ENCODE measurements at regions not wholly inside any gene's neighbourhood (a gene's known extent, or its start where the extent isn't known, plus 50 kb on each side); places are given as distances from the start of the nearest gene placed in this dataset.
"Not testable (repeated sequence)": the region's sequence is repeated elsewhere in the genome, so short reads cannot be mapped to it uniquely, and the experiment has no call there.

DNA sequence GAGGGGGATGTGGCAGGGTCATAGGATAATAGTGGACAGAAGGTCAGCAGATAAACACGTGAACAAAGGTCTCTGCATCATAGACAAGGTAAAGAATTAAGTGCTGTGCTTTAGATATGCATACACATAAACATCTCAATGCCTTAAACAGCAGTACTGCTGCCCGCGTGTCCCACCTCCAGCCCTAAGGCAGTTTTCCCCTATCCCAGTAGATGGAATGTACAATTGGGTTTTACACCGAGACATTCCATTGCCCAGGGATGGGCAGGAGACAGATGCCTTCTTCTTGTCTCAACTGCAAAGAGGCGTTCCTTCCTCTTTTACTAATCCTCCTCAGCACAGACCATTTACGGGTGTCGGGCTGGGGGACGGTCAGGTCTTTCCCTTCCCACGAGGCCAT, 81.7 kb upstream of the BTG3 start:
- H2BK5ac ChIP-seq (ENCODE audit: low read depth, low read length); H3K4me1 ChIP-seq (replicated peaks in 1 of 4; ENCODE audit: control insufficient read depth in 3 of 4, insufficient read depth in 4 of 4, low read length in 3 of 4); H3K4me2 ChIP-seq (ENCODE audit: insufficient read depth in 1 of 2, low read depth in 2 of 2, low read length in 2 of 2); POLR2A ChIA-PET (ENCODE audit: partially characterized antibody); H3K56ac ChIP-seq (replicated peaks; ENCODE audit: insufficient read length, low read depth, low read length); FAIRE-seq; H3K9ac ChIP-seq (replicated peaks in 1 of 4; ENCODE audit: extremely low read depth in 1 of 4, low read depth in 3 of 4, low read length in 3 of 4); H4K20me1 ChIP-seq (replicated peaks in 1 of 2; ENCODE audit: control insufficient read depth in 1 of 2, insufficient read depth in 2 of 2, low read length in 2 of 2); H3K27me3 ChIP-seq (replicated peaks in 1 of 4; ENCODE audit: control insufficient read depth in 3 of 4, extremely low read depth in 1 of 4, insufficient read depth in 3 of 4, low read length in 3 of 4); H2BK12ac ChIP-seq (ENCODE audit: low read depth, low read length); H2BK120ac ChIP-seq (replicated peaks; ENCODE audit: low read depth, low read length); H3K27ac ChIP-seq (ENCODE audit: low read depth, low read length); H3K14ac ChIP-seq (ENCODE audit: insufficient read length); H2AK5ac ChIP-seq (ENCODE audit: low read depth, low read length); H3K9me3 ChIP-seq (ENCODE audit: insufficient read depth in 2 of 2, low read depth in 1 of 2, low read length in 1 of 2); H3K36me3 ChIP-seq (ENCODE audit: control insufficient read depth in 2 of 4, insufficient read depth in 4 of 4, low read length in 3 of 4); H3K79me2 ChIP-seq (ENCODE audit: control insufficient read depth in 1 of 2, insufficient read depth in 2 of 2, low read length in 2 of 2); H3K18ac ChIP-seq (ENCODE audit: extremely low read depth, low read length); H4K8ac ChIP-seq (ENCODE audit: extremely low read depth, insufficient read depth, low read length); H4K91ac ChIP-seq (replicated peaks; ENCODE audit: insufficient read length, low read length); H3K4me3 ChIP-seq (ENCODE audit: extremely low read depth in 1 of 4, insufficient read depth in 2 of 4, low read depth in 3 of 4, low read length in 4 of 4); H3K4ac ChIP-seq (replicated peaks; ENCODE audit: insufficient read length, low read depth, low read length); DNase-seq (ENCODE audit: low read depth in 1 of 2, low spot score in 2 of 2); H3K79me1 ChIP-seq (ENCODE audit: low read depth, low read length); H3K23me2 ChIP-seq (ENCODE audit: low read depth, low read length); H3K23ac ChIP-seq (ENCODE audit: insufficient read length); H2BK15ac ChIP-seq (ENCODE audit: low read length); H2AFZ ChIP-seq (ENCODE audit: low read length); H4K5ac ChIP-seq (ENCODE audit: insufficient read length, low read depth, low read length); H2BK20ac ChIP-seq (ENCODE audit: low read length): not testable (repeated sequence)
- WGBS, 2 experiments (ENCODE audit: extremely low coverage in 1 of 2, insufficient coverage in 1 of 2, insufficient read length in 1 of 2, insufficient replicate concordance in 2 of 2, low coverage in 1 of 2, low lambda C conversion rate in 2 of 2, missing lambda C conversion rate in 1 of 2), result 87% methylated on average over 9 of the region's 9 CpGs; no CpG with 5 or more reads in 1 of the 2 experiments
- CTCF ChIA-PET (ENCODE audit: partially characterized antibody), result interaction anchor here (1.0 kb wide), 1 partner anchor 231 kb away, joined by 3 read pairs; no protein-coding TSS in a partner anchor

All from H1 (cell line).